GM13977 (cell line): ENCODE measurements at regions not wholly inside any gene's neighbourhood (a gene's known extent, or its start where the extent isn't known, plus 50 kb on each side); places are given as distances from the start of the nearest gene placed in this dataset.

Experiments
- DNase-seq: peaks from one replicate; pipeline ENCODE4 v3.0.0; 2012; ENCODE audit warnings: low spot score
- CTCF ChIP-seq: IDR thresholded peaks from 2 replicates; pipeline ENCODE4 v1.5.1; 2012; ENCODE audit warnings: mild to moderate bottlenecking, control low read depth; ENCODE audit not compliant: insufficient read depth; ENCODE audit errors: extremely low read depth, missing control alignments
- in situ Hi-C: fragments of 300-500 bp; cut with MboI; formaldehyde crosslinking; loops from one replicate; pipeline ENCODE4 v1.12.0; 2022; ENCODE audit warnings: low sequenced_read_pairs, low pct_unique_long_range_greater_than_20kb, mixed read lengths, inconsistent platforms; ENCODE audit not compliant: unreplicated experiment

GRCh38 chr10:14385596-14386593 is 55.2 kb upstream of the FRMD4A start:
- in situ Hi-C loops = no loop called here
- DNase-seq = no peak
- TF ChIP-seq CTCF = no peak

- in situ Hi-C loops = no loop called here
- DNase-seq = no peak
- no peak for TF ChIP-seq CTCF
Observed at GRCh38 chr10:14384915-14385314, 54.2 kb upstream of the FRMD4A start.

- DNase-seq = no peak
- in situ Hi-C loops = no loop called here
- TF ChIP-seq CTCF = no peak
Observed at GRCh38 chr10:14384116-14384730, 53.5 kb upstream of the FRMD4A start.

- no peak for TF ChIP-seq CTCF
- no peak for DNase-seq
- in situ Hi-C loops = no loop called here
Observed at GRCh38 chr10:14383266-14383665, 52.5 kb upstream of the FRMD4A start.

- no peak for DNase-seq
- in situ Hi-C loops = no loop called here
- no peak for TF ChIP-seq CTCF
Observed at GRCh38 chr10:14382531-14382930, 51.8 kb upstream of the FRMD4A start.

GRCh38 chr10:14382022-14382421 is 51.3 kb upstream of the FRMD4A start:
- no peak for TF ChIP-seq CTCF
- no peak for DNase-seq
- in situ Hi-C loops = no loop called here
